LHCN-M2 (cell line): ENCODE measurements at regions not wholly inside any gene's neighbourhood (a gene's known extent, or its start where the extent isn't known, plus 50 kb on each side); places are given as distances from the start of the nearest gene placed in this dataset.
A peak's percentile ranks its signal among the peaks of the same experiment; 100 is the strongest.

Experiments
- DNase-seq: peaks from one replicate; pipeline ENCODE4 v3.0.0-alpha.2; 2012; ENCODE audit warnings: low read depth

DNA sequence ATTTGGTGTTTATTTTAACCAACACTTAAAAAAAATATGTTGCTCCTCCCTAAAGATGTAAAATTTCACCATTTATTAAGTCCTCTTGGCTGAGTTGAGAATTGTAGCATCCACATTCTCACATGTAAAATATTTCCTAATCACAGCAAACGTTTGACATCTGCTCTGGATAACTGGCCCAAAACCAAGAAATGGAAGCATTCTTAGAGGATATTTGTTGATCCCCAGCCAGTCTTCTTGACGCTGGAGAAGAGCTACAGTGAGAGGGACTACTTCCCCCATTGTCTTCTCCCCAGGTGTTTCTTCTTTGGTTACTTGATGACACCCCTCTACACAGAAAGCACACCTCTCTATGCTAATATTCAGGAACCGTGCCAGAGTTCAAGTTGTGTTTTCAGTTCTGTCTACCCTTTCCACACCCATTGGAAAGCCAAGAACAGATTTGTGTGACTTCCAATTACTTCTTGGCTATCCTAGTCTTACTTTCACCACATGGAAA, 454.5 kb upstream of the JAG1 start:
- DNase-seq: no peak

DNA sequence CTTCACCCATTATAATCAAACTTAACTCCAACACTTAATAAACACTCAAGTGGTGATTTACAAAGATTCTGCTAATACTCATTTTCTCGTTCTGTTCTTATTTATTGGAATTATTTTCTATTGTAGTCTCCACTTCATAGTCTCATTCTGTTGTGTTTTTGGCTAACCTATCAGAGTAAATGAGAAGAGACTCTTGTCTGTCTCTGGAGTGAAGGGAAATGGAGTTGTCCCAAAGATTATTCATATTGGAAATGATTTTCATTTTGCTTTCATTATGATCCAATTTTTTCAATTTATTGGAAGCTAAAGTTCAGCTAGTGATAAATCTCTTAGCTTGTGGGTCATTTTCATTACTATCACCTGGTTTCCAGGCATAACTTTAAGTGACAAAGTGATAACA, 454.9 kb upstream of the JAG1 start:
- DNase-seq: no peak

DNA sequence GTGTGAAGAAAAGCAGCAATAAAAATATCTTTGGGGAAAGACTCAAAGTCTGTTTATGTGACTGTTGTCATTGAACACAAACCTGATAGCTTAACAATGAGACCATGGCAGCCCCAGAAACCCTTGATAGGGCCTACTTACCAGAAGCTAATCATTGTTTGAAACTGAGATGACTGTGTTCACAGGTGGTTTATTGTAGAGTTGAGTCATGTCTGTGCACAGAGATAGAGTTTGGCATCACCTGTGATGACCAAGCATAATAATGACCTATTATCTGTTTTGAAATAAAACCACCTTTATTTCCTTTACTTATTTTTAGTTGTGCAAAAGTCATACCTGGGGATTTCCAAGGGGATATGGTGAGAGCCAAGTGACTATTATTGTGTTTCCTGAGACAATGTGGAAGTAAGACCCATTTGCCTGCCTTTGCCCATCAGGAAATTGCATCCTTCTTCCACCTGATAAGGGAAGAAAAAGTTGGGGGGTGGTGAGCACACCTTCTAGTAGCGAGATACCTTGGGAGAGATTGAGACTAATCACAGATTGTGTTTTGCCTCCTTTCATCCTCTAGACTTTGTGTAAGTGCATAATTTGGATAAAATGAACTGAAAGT, 456.9 kb upstream of the JAG1 start:
- no peak for DNase-seq

DNA sequence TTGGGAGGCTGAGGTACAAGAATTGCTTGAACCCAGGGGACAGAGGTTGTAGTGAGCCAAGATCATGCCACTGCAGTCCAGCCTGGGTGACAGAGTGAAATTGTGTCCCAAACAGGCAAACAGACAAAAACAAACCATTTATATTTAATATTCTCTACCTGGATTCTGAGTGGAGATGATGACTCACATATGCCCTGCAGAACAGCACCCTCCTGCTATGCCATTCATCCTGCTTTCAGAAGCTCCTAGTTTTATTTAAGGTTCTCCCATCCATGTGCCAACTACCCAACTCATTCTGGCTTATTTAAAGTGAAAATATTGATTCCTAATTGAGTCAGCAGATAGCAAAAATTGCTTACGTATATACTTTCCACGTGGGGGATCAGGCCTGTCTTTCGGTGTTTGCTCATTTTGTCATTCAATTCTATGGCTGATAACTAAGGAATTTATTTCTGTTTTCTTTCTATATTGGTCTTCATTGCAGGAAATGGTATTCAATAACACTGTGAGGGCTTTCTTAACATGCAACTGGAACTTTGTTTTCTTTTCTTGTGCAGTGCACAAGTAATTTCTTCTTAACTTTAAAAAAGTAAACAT, 459.1 kb upstream of the JAG1 start:
- DNase-seq: no peak

DNA sequence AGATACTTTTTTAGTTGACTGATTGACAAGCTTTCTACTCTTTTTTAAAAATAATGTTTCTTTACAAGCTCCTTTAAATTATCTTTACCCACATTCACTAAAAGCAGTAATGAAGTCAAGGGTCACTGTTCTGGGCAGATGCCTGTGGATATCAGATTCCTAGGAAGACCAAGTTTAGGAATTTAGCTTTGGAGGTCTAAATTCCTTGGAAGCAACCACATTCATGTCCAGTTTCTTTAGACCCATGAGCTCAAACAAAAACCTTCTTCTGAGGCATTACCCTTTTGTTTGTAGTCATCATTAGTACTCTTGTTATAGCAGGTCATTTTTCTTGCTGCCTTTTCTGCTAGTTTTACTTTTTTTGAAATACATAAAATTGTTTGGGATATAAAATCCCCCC, 462.9 kb upstream of the JAG1 start:
- DNase-seq: no peak

DNA sequence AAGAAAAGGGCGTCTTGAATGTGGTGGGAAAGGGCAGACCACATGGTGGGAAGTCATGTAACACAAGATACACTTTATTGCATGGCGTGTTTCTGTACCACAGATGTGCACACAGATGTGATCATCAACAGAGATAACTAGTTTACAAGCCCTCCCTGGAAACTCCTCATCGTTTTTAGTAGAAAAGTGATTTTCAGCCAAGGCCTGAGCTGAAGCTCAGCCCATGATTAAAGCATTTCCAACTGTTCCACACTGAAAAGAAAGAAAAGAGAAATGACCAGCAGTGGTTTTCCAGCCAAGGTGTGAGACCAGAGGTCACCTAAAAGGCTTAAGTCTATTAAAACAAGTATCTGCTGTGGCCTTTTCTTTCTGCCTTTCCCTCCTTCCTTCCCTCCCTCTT, 463.9 kb upstream of the JAG1 start:
- no peak for DNase-seq

DNA sequence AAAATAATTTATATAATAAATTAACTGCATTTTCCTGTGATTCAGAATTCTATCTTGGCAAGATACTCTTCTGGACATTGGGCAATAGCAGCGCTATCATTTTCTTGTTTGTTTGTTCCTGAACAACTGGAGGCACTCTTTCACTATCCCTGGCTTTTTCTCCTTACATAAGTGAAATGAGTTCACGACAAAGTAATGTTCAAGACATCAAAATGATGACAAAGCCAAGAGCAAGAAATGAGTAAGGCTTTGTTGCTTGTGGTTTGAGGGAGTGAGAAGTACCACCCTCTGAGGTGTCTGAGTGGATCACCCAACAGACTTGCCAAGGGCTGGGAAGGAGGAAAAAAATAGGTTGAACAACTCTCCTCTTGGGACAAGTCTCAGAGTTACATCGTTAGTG, 466.6 kb upstream of the JAG1 start:
- peak; percentile 97 for DNase-seq

DNA sequence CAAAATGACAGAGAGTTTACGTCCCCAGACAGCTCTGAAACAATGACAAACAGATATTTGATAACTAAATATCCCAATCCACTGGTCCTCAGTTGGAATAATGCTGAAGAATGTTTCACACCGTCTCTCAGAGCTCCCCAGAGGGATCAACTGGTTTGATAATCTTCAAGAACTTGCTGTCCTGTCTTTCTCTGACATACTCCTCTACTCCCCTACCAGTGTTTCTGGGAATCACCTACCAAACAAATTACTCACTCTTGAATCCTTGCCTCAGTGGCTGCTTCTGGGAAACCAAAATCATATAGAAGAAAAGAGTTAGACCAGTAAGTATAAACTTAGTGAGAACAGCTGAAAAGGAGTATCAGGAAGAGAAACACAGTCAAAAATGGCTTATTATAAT, 469.7 kb upstream of the JAG1 start:
- peak; percentile 50 for DNase-seq

DNA sequence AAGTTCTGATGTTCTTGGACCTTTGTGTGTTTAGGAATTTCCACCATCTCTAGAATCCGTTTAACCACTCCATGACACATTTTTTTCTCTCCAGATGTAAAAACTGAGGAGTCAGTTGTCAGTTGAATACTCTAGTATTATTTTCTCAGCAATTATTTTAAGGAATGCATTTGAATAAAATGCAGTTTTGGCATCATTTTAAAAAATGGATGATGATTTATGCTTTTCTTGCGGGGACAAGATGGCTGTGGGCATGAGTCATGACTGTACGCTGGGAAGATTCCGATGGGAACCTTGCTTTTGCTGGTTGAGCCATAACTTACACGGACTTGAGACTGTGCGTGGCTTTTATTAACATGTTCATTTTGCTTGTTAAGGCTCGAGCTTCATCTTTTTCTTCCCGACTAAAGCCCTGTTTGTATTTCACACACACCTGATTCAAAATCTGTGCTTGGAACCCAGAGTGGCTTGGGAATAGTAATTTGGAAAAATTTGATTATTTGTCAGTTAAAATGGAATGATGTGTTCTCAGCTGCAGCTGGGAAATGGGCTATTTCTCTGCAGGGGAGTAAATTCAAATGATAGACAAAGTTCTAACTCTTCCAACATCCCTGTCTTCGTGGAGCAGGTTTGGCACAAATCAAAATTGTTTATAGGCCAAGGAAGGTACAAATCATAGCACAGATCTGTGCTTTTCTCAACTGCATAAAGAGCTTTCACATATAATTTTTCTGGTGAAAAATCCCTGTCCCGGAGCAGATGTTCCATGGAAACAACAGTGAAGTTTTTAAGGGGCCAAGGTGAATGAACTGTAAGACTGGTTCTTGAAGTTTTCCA, 470.5 kb upstream of the JAG1 start:
- peak; percentile 90 for DNase-seq

DNA sequence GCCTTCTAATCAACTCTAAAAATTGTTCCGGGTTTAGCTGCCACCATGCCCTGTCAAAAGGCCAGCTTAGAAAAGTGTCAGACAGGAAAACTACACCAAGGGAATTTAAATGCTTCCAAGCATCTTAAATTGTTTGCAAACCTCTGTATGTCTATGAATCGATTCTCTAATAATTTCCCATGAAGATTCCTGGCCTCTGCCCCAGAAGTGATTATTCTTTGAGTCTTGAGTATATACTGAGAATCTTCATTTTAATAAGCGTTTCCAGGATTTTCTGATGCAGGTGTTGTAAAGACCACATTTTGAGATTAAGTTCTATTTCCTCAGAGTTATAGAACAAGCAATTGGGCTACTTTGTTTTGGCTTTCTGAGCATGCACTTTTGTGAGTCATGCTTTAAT, 471.8 kb upstream of the JAG1 start:
- no peak for DNase-seq

DNA sequence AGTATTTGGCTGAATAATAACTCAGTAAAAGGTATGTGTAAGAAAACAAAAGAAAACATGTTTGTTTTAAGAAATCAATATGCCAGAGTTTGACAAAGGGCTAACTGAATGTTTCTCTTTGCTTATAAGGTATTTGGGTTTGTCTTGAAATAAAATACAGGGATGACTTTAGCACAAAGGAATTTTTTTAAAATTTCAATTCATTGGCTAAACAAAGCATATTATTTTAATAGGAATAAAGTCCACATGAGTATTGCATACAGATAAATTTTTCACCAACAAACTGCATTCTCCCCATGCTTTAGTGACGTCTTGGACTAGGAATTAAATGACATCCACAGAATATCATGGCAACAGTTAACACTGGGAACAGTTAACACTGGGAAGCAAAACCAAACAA, 480.0 kb upstream of the JAG1 start:
- peak; percentile 43 for DNase-seq

DNA sequence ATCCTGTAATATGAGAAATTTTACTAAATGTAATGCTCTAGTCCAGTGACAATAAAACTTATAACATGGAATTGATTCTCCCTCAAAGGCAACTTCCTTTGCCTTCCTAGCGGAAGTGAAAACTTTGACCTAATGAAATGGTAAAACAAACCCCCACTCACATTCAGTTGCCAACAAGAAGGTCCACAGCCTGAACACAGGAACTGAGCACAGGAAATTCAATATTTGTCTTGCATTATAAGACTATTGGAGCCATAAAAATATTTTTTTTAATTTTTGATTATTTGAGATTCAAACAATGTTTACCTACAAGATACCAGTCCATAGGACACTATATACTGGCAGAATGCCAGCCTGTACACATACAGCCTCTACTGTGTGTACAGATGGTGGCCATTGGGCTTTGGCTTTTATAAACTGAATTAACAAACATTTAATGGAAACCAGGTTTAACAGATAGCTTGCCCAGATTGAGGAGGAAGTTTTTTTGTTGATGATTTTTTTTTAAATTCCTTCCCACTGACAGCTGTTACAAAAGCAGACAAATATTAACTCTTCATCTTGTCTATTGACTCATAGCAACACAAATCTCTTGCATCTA, 481.5 kb upstream of the JAG1 start:
- DNase-seq: no peak

DNA sequence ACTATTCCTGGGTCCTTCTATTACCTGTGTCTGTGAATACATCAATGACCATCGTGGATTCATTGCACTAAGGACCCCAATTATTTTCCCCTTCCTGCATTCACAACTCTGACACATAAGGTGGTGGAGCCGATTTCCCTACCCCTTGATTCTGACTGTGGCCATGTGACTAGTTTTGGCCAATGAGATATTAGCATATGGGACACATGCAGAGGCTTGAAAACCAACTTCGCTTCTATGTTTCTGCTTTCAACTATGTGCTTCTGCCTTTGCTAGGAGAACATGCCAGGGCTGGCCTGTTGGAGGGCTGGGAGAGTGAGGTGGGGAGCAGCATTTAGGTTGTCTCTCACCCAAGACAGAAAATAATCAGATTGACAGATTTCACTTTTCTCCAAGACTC, 483.1 kb upstream of the JAG1 start:
- DNase-seq: no peak

DNA sequence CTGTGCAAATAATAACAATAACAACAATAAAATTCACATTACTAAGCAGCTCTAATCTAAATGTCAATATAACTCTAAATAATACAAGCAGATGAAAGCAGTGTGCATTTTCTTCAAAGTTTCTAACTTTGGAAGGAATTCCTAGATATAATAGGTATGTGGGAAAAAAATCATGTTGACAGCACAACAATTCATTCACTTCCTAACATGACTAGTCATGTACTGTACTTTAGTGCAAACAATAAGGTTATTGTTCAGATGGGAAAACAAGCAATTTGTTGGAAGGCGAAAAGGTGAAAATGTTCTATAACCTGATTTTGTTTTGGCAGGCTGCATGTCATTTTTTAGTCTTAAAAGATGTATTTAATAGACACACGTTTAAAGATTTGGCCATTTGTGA, 484.3 kb upstream of the JAG1 start:
- no peak for DNase-seq

DNA sequence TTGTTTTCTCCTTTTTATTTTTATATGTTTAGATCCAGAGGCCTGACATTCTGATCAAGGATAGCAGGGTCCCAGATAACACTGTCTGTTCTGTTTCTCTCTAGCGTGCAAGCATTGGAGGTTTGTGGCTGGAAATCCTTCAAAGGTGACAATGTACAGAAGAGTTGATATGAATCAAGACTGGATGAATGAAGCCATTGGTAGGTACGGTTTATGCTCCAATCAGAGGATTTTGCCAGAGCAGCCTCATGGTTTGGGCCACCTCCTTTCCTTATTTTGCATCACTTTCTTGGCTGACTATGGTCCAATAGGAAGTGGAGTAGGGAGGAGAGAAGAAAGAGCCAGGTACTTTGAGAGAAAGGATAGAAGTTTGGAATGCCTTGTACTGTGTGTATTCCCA, 484.8 kb upstream of the JAG1 start:
- DNase-seq: no peak

DNA sequence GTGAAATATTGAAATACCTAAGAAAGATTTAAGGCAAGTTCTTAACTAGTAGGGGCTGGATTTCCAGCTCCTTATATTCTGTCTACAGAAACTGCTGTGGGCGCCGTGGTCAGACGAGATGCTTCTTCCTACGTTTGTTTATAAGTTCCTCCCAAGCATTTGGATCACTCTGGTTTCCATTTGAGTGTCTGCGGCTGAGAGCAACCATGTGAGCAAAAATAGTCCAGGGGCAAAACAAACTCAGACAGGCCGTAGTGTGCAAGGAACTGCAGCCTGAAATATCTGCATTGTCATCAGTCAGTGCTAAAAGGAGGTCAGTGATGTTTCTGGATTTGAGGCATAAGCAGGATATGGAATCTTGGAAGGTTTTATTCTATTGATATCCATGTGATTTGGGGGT, 485.9 kb upstream of the JAG1 start:
- no peak for DNase-seq

DNA sequence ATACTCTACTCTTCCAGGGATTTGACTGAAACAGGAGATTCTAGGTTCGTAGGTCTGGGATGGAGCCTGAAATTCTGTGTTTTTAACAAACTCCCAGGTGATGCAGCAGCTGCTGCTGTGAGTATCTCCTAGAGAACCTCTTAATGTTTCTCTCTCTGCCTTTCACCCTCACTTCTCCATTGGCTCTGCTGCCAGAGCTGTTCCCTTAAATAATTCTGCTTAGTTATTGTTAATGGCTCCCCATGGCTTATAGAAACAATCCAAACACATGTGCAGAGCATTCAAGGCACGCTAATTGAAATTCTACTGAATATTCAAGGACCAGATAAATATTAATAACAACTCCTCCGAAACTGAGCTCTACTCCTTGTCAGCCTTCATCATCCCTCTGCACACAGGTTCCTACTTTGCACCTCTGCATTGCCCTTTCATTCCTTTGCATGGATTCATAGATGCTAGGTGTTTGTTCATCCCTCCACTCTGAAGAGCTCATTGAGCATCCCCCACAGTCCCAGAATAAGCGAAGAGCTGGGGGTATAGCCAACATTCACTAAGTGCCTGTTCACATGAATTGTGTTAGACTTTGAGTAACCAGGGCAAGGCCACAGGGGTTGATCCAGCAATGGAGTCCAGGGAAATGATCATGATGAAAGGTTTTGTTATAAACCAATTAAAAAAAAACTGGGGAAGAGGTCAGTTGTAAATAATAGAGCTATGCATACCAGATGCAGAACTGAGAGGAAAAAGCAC, 488.4 kb upstream of the JAG1 start:
- no peak for DNase-seq

DNA sequence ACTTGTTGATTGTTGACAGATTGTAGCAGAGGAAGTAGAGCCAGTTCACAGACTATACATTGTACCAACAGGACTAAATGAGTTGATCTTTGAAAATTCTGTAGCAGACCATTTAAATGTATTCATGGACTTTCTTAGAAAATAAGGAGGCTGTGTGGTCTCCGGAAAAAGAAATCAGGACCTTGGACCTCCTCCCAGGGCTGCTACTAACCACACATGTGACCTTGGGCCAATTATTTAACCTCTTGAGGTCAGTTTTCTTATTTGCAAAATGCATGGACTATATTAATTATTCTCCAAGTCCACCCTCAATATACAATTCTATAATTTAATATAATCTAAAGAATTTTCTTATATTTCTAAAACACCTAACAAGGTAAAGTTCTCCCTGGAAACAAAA, 492.0 kb upstream of the JAG1 start:
- DNase-seq: no peak

DNA sequence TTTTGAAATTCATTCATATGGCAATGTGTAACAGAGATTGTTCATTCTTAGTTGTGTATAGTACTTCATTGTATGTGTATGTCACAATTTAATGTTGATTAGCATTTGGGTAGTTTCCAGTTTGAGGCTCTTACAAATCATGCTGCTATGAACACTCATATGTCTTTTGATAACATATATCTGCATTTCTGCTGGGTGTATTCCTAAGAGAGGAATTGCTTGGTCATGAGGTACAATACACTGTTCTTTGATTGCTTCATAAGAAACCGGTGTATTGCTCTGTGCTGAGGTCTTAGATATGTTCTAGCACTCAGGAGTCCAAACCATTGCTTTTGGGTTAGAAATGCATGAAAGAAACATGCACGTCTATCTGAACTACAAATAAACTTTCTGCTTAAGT, 492.9 kb upstream of the JAG1 start:
- no peak for DNase-seq

DNA sequence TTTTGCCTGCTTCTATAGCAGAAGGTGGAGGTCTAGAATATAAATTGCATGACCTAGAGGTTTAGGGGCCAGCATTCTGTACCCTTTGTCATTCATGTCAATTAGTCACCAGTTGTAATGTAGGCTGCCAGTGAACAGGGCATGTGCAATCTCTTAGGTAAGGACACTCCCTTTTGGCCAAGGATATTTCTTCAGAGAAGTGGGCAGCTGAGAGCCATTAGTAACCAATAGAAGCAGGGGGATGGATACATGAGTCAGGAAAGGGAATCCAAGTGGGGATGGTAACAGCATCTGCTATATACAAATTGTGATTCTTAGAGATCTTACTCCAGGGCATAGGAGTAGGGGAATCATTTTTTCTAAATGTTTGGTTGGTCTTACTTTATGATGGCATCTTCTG, 494.2 kb upstream of the JAG1 start:
- peak; percentile 82 for DNase-seq

DNA sequence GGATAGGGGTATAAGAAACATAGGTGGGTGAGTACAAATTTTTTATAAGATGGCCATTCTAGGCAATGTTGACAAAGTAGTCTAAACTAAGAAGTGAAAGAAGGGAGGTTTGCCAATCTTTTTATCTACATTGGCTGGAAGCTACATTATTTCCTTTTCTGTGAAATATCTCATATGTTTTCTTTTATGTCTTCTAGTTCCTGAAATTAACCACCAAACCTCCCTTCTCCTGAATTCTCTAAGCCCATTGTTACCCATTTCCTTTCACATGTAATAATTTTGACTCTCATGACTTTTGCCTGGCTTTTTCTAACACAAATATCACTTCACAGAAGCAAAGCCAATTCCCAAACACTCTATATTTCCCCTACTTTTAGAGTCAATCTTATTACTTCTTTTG, 496.2 kb upstream of the JAG1 start:
- DNase-seq: no peak

DNA sequence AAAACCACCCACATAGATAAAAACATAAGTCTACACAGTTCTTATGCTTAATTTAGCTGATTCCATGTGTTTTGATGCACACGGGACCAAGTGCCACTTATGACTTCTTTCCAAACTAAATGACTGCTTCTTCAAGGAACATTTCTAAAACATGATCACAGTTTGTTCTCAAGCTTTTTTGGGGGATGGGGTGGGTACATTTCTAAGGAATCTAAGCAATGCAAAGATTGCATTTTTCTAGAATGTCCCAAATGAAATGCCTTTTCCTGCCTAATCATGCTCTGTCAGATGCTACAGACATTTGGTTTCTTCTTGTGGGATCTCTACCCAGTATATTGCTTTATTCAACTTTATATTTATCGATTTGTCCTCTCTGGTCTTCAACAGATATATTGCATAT, 496.8 kb upstream of the JAG1 start:
- DNase-seq: peak; percentile 46
